CD4-positive, CD25-positive, alpha-beta regulatory T cell (primary cell): ENCODE measurements at regions not wholly inside any gene's neighbourhood (a gene's known extent, or its start where the extent isn't known, plus 50 kb on each side); places are given as distances from the start of the nearest gene placed in this dataset.
A peak's percentile ranks its signal among the peaks of the same experiment; 100 is the strongest.

Experiments used
- ATAC-seq, 2 donors: fragments of 150-1000 bp; cut with Tn5 transposase; one replicate each; pipeline ENCODE4 v1.10.0; 2021; ENCODE audit warnings: low read depth in 2 of 2, moderate number of reproducible peaks in 2 of 2, moderate library complexity in 1 of 2
- DNase-seq, 3 donors: peaks; one replicate each; pipeline versions ENCODE4 v3.0.0 to v3.0.0-alpha.2; 2012 to 2022; ENCODE audit warnings: mixed read lengths in 1 of 3
- H3K27ac ChIP-seq: one replicate; pipeline ENCODE4 v1.7.0; 2013; ENCODE audit warnings: mild to moderate bottlenecking, low read length; ENCODE audit not compliant: insufficient read depth, poor library complexity, severe bottlenecking
- H3K27me3 ChIP-seq: one replicate; pipeline ENCODE4 v1.7.0; 2013; ENCODE audit warnings: low read length; ENCODE audit not compliant: control insufficient read depth, insufficient read depth
- H3K36me3 ChIP-seq: one replicate; pipeline ENCODE4 v1.7.0; 2013; ENCODE audit warnings: mild to moderate bottlenecking, low read length, moderate library complexity; ENCODE audit not compliant: control insufficient read depth, insufficient read depth
- H3K4me1 ChIP-seq: 2 replicates; pipeline ENCODE4 v1.7.0; 2013; ENCODE audit warnings: mild to moderate bottlenecking, low read length; ENCODE audit not compliant: insufficient read depth, control insufficient read depth, poor library complexity, severe bottlenecking
- H3K4me3 ChIP-seq: one replicate; pipeline ENCODE4 v1.7.0; 2013; ENCODE audit warnings: low read depth, mild to moderate bottlenecking, low read length, moderate library complexity
- H3K9me3 ChIP-seq, 2 experiments: 1 replicate in 1 of 2; 2 replicates in 1 of 2; pipeline ENCODE4 v1.7.0; 2013; ENCODE audit warnings: low read length in 2 of 2, mild to moderate bottlenecking in 1 of 2, moderate library complexity in 1 of 2; ENCODE audit not compliant: control insufficient read depth in 2 of 2
- H3K27ac Mint-ChIP-seq, 3 donors: one replicate each; pipeline ENCODE4 v1.8.0; 2020 to 2022; ENCODE audit warnings: mild to moderate bottlenecking in 3 of 3, mixed read lengths in 3 of 3, moderate library complexity in 2 of 3
- H3K27me3 Mint-ChIP-seq: one replicate; pipeline ENCODE4 v1.8.0; 2022; ENCODE audit warnings: mild to moderate bottlenecking, mixed read lengths
- H3K36me3 Mint-ChIP-seq: one replicate; pipeline ENCODE4 v1.8.0; 2020; ENCODE audit warnings: mixed read lengths
- H3K4me1 Mint-ChIP-seq, 4 donors: one replicate each; pipeline ENCODE4 v1.8.0; 2020 to 2022; ENCODE audit warnings: mixed read lengths in 4 of 4, mild to moderate bottlenecking in 1 of 4
- H3K4me3 Mint-ChIP-seq, 4 donors: one replicate each; pipeline ENCODE4 v1.8.0; 2020 to 2022; ENCODE audit warnings: mild to moderate bottlenecking in 4 of 4, mixed read lengths in 4 of 4, moderate library complexity in 3 of 4
- H3K9me3 Mint-ChIP-seq, 7 donors: one replicate each; pipeline ENCODE4 v1.8.0; 2020 to 2022; ENCODE audit warnings: mixed read lengths in 7 of 7, mild to moderate bottlenecking in 3 of 7, moderate library complexity in 2 of 7

GRCh38 chr1:201747261-201747660 is 81.7 kb upstream of the IPO9 start:
- no peaks in the 10 kb centered on the region for H3K36me3 ChIP-seq
- no peak overlapping the region for H3K4me3 ChIP-seq
- no peak for DNase-seq
- H3K27ac Mint-ChIP-seq: no peak overlapping the region
- H3K4me1 Mint-ChIP-seq: peaks cover 0 to 8% (median 3%) of the 10 kb centered on the region in 4 donors
- H3K27me3 ChIP-seq: peaks cover 4% of the 10 kb centered on the region
- no peak overlapping the region for H3K27ac ChIP-seq
- H3K27me3 Mint-ChIP-seq: peaks cover 32% of the 10 kb centered on the region
- no peaks in the 10 kb centered on the region for H3K4me1 ChIP-seq
- ATAC-seq: no peak
- H3K9me3 ChIP-seq: no peaks in the 10 kb centered on the region
- H3K4me3 Mint-ChIP-seq: no peak overlapping the region
- H3K36me3 Mint-ChIP-seq: no peaks in the 10 kb centered on the region
- no peaks in the 10 kb centered on the region for H3K9me3 Mint-ChIP-seq

GRCh38 chr1:201748335-201748734 is 80.6 kb upstream of the IPO9 start:
- peaks cover 0 to 8% (median 3%) of the 10 kb centered on the region in 4 donors for H3K4me1 Mint-ChIP-seq
- Histone ChIP-seq H3K9me3 (no peaks in the 10 kb centered on the region), H3K36me3 (no peaks in the 10 kb centered on the region), H3K27ac (no peak overlapping the region), H3K4me1 (no peaks in the 10 kb centered on the region), H3K27me3 (peaks cover 5% of the 10 kb centered on the region), H3K4me3 (no peak overlapping the region)
- DNase-seq (no peak), ATAC-seq (no peak)
- no peak overlapping the region for H3K4me3 Mint-ChIP-seq
- peak overlapping the region in 1 of 3 donors; percentile 52 for H3K27ac Mint-ChIP-seq
- H3K36me3 Mint-ChIP-seq: no peaks in the 10 kb centered on the region
- no peaks in the 10 kb centered on the region for H3K9me3 Mint-ChIP-seq
- peaks cover 30% of the 10 kb centered on the region for H3K27me3 Mint-ChIP-seq

GRCh38 chr1:201749059-201749690 is 79.8 kb upstream of the IPO9 start:
- Histone ChIP-seq H3K36me3 (no peaks in the 10 kb centered on the region), H3K27ac (no peak overlapping the region), H3K4me3 (no peak overlapping the region), H3K4me1 (no peaks in the 10 kb centered on the region), H3K27me3 (peaks cover 7% of the 10 kb centered on the region), H3K9me3 (no peaks in the 10 kb centered on the region)
- no peak overlapping the region for H3K4me3 Mint-ChIP-seq
- DNase-seq: no peak
- no peak overlapping the region for H3K27ac Mint-ChIP-seq
- H3K4me1 Mint-ChIP-seq: peaks cover 0 to 8% (median 3%) of the 10 kb centered on the region in 4 donors
- H3K9me3 Mint-ChIP-seq: no peaks in the 10 kb centered on the region
- no peak for ATAC-seq
- peaks cover 25% of the 10 kb centered on the region for H3K27me3 Mint-ChIP-seq
- H3K36me3 Mint-ChIP-seq: no peaks in the 10 kb centered on the region

GRCh38 chr1:201750120-201750519 is 78.8 kb upstream of the IPO9 start:
- H3K27me3 ChIP-seq: peaks cover 3% of the 10 kb centered on the region
- H3K36me3 ChIP-seq: no peaks in the 10 kb centered on the region
- no peaks in the 10 kb centered on the region for H3K4me1 ChIP-seq
- H3K4me3 ChIP-seq: no peak overlapping the region
- H3K4me1 Mint-ChIP-seq: peaks cover 0 to 8% (median 3%) of the 10 kb centered on the region in 4 donors
- ATAC-seq (no peak), DNase-seq (no peak)
- no peaks in the 10 kb centered on the region for H3K9me3 Mint-ChIP-seq
- H3K27ac Mint-ChIP-seq: no peak overlapping the region
- H3K27me3 Mint-ChIP-seq: peaks cover 30% of the 10 kb centered on the region
- H3K9me3 ChIP-seq: no peaks in the 10 kb centered on the region
- H3K27ac ChIP-seq: no peak overlapping the region
- no peaks in the 10 kb centered on the region for H3K36me3 Mint-ChIP-seq
- no peak overlapping the region for H3K4me3 Mint-ChIP-seq

- no peaks in the 10 kb centered on the region for H3K9me3 Mint-ChIP-seq
- DNase-seq (peak in 1 of 3 donors; percentile 8), ATAC-seq (no peak)
- H3K27ac Mint-ChIP-seq: peak overlapping the region in 1 of 3 donors; percentile 21
- no peaks in the 10 kb centered on the region for H3K4me1 ChIP-seq
- no peak overlapping the region for H3K4me3 Mint-ChIP-seq
- peaks cover 31% of the 10 kb centered on the region for H3K27me3 Mint-ChIP-seq
- H3K4me3 ChIP-seq: no peak overlapping the region
- H3K36me3 ChIP-seq: no peaks in the 10 kb centered on the region
- no peak overlapping the region for H3K27ac ChIP-seq
- no peaks in the 10 kb centered on the region for H3K9me3 ChIP-seq
- H3K36me3 Mint-ChIP-seq: no peaks in the 10 kb centered on the region
- peaks cover 5% of the 10 kb centered on the region for H3K27me3 ChIP-seq
- H3K4me1 Mint-ChIP-seq: peaks cover 0 to 8% (median 3%) of the 10 kb centered on the region in 4 donors
Observed at GRCh38 chr1:201750934-201751333, 78.0 kb upstream of the IPO9 start.

- Histone ChIP-seq H3K4me1 (no peaks in the 10 kb centered on the region), H3K27me3 (peaks cover 7% of the 10 kb centered on the region), H3K27ac (no peak overlapping the region), H3K36me3 (no peaks in the 10 kb centered on the region), H3K9me3 (no peaks in the 10 kb centered on the region), H3K4me3 (no peak overlapping the region)
- no peaks in the 10 kb centered on the region for H3K36me3 Mint-ChIP-seq
- peaks cover 33% of the 10 kb centered on the region for H3K27me3 Mint-ChIP-seq
- no peaks in the 10 kb centered on the region for H3K9me3 Mint-ChIP-seq
- H3K4me3 Mint-ChIP-seq: no peak overlapping the region
- ATAC-seq: no peak
- DNase-seq: no peak
- H3K4me1 Mint-ChIP-seq: peaks cover 0 to 8% (median 3%) of the 10 kb centered on the region in 4 donors
- H3K27ac Mint-ChIP-seq: no peak overlapping the region
Observed at GRCh38 chr1:201751872-201752271, 77.1 kb upstream of the IPO9 start.

GRCh38 chr1:201752333-201752732 is 76.6 kb upstream of the IPO9 start:
- Histone ChIP-seq H3K27me3 (peaks cover 7% of the 10 kb centered on the region), H3K4me1 (no peaks in the 10 kb centered on the region), H3K36me3 (no peaks in the 10 kb centered on the region), H3K27ac (no peak overlapping the region), H3K4me3 (no peak overlapping the region), H3K9me3 (no peaks in the 10 kb centered on the region)
- ATAC-seq (no peak), DNase-seq (no peak)
- Mint-ChIP-seq H3K27me3 (peaks cover 37% of the 10 kb centered on the region), H3K9me3 (no peaks in the 10 kb centered on the region), H3K4me3 (no peak overlapping the region), H3K27ac (no peak overlapping the region), H3K4me1 (peaks cover 0 to 8% (median 3%) of the 10 kb centered on the region in 4 donors), H3K36me3 (no peaks in the 10 kb centered on the region)

GRCh38 chr1:201753492-201753891 is 75.5 kb upstream of the IPO9 start:
- no peaks in the 10 kb centered on the region for H3K4me1 ChIP-seq
- H3K27me3 Mint-ChIP-seq: peaks cover 41% of the 10 kb centered on the region
- H3K9me3 Mint-ChIP-seq: no peaks in the 10 kb centered on the region
- H3K27me3 ChIP-seq: peaks cover 9% of the 10 kb centered on the region
- ATAC-seq: no peak
- DNase-seq: no peak
- no peaks in the 10 kb centered on the region for H3K36me3 Mint-ChIP-seq
- H3K4me1 Mint-ChIP-seq: peaks cover 0 to 8% (median 2%) of the 10 kb centered on the region in 4 donors
- H3K36me3 ChIP-seq: no peaks in the 10 kb centered on the region
- no peaks in the 10 kb centered on the region for H3K9me3 ChIP-seq
- no peak overlapping the region for H3K27ac ChIP-seq
- H3K27ac Mint-ChIP-seq: no peak overlapping the region
- no peak overlapping the region for H3K4me3 ChIP-seq
- no peak overlapping the region for H3K4me3 Mint-ChIP-seq
